ENCODE measurements at regions not wholly inside any gene's neighbourhood (a gene's known extent, or its start where the extent isn't known, plus 50 kb on each side); places are given as distances from the start of the nearest gene placed in this dataset.

GRCh38 chr7:67690700-67691099 is 694.1 kb downstream of the TYW1 start:
- no peak for DNase-seq (ENCODE audit: low spot score)

GRCh38 chr7:67692425-67692824 is 695.8 kb downstream of the TYW1 start:
- DNase-seq (ENCODE audit: low spot score): no peak

- no peak for DNase-seq (ENCODE audit: low spot score)
These were observed 699.5 kb downstream of the TYW1 start for GRCh38 chr7:67696124-67696523.

- DNase-seq (ENCODE audit: low spot score): no peak
These were observed 700.2 kb downstream of the TYW1 start for GRCh38 chr7:67696878-67697277.

- no peak for DNase-seq (ENCODE audit: low spot score)
These were observed 701.7 kb downstream of the TYW1 start for GRCh38 chr7:67698354-67698753.

- no peak for DNase-seq (ENCODE audit: low spot score)
These were observed 709.2 kb downstream of the TYW1 start for GRCh38 chr7:67705850-67706249.

GRCh38 chr7:67711706-67712105 is 715.1 kb downstream of the TYW1 start:
- no peak for DNase-seq (ENCODE audit: low spot score)

- no peak for DNase-seq (ENCODE audit: low spot score)
These were observed 716.9 kb downstream of the TYW1 start for GRCh38 chr7:67713451-67714056.

GRCh38 chr7:67716729-67717128 is 720.1 kb downstream of the TYW1 start:
- no peak for DNase-seq (ENCODE audit: low spot score)

GRCh38 chr7:67723591-67723990 is 727.0 kb downstream of the TYW1 start:
- DNase-seq (ENCODE audit: low spot score): no peak

- DNase-seq (ENCODE audit: low spot score): no peak
These were observed 727.8 kb downstream of the TYW1 start for GRCh38 chr7:67724435-67724834.

- DNase-seq (ENCODE audit: low spot score): no peak
These were observed 728.3 kb downstream of the TYW1 start for GRCh38 chr7:67724955-67725354.

GRCh38 chr7:67725423-67725822 is 728.8 kb downstream of the TYW1 start:
- DNase-seq (ENCODE audit: low spot score): no peak

GRCh38 chr7:67729771-67730170 is 733.1 kb downstream of the TYW1 start:
- DNase-seq (ENCODE audit: low spot score): no peak

GRCh38 chr7:67731704-67732103 is 735.1 kb downstream of the TYW1 start:
- no peak for DNase-seq (ENCODE audit: low spot score)

- no peak for DNase-seq (ENCODE audit: low spot score)
These were observed 736.3 kb downstream of the TYW1 start for GRCh38 chr7:67732898-67733297.

- DNase-seq (ENCODE audit: low spot score): no peak
These were observed 741.5 kb downstream of the TYW1 start for GRCh38 chr7:67738145-67738544.

GRCh38 chr7:67738958-67739357 is 742.3 kb downstream of the TYW1 start:
- DNase-seq (ENCODE audit: low spot score): no peak

GRCh38 chr7:67743501-67743900 is 746.9 kb downstream of the TYW1 start:
- no peak for DNase-seq (ENCODE audit: low spot score)

- DNase-seq (ENCODE audit: low spot score): no peak
These were observed 755.6 kb downstream of the TYW1 start for GRCh38 chr7:67752227-67752626.

GRCh38 chr7:67753891-67754290 is 757.3 kb downstream of the TYW1 start:
- DNase-seq (ENCODE audit: low spot score): no peak

GRCh38 chr7:67754651-67755050 is 758.0 kb downstream of the TYW1 start:
- DNase-seq (ENCODE audit: low spot score): no peak

- DNase-seq (ENCODE audit: low spot score): no peak
These were observed 761.9 kb downstream of the TYW1 start for GRCh38 chr7:67758551-67758950.

- no peak for DNase-seq (ENCODE audit: low spot score)
These were observed 764.3 kb downstream of the TYW1 start for GRCh38 chr7:67760971-67761370.

- no peak for DNase-seq (ENCODE audit: low spot score)
These were observed 765.9 kb downstream of the TYW1 start for GRCh38 chr7:67762516-67762915.

All from germinal center (tissue), 1 donor.